GM18907 (cell line): ENCODE measurements at regions not wholly inside any gene's neighbourhood (a gene's known extent, or its start where the extent isn't known, plus 50 kb on each side); places are given as distances from the start of the nearest gene placed in this dataset.
"Not testable (repeated sequence)": the region's sequence is repeated elsewhere in the genome, so short reads cannot be mapped to it uniquely, and the experiment has no call there.

Experiments used
- ATAC-seq: cut with Tn5 transposase; IDR thresholded peaks from one replicate; pipeline ENCODE4 v1.9.1; 2021; ENCODE audit warnings: mild to moderate bottlenecking, moderate library complexity; ENCODE audit not compliant: unreplicated experiment

GRCh38 chr2:199216253-199216652 lies 241.5 kb downstream of the SATB2 start:
- ATAC-seq, result no peak

GRCh38 chr2:199207011-199207410 lies 250.7 kb downstream of the SATB2 start:
- ATAC-seq, result no peak

GRCh38 chr2:199206536-199206935 lies 251.2 kb downstream of the SATB2 start:
- no peak for ATAC-seq

GRCh38 chr2:199202964-199203363 lies 254.8 kb downstream of the SATB2 start:
- ATAC-seq, result no peak

- no peak for ATAC-seq
Observed at GRCh38 chr2:199201539-199201938, 256.2 kb downstream of the SATB2 start.

GRCh38 chr2:199199797-199200196 lies 257.9 kb downstream of the SATB2 start:
- no peak for ATAC-seq

GRCh38 chr2:199197448-199197847 lies 260.3 kb downstream of the SATB2 start:
- no peak for ATAC-seq

- no peak for ATAC-seq
Observed at GRCh38 chr2:199196686-199197085, 261.1 kb downstream of the SATB2 start.

GRCh38 chr2:199195927-199196502 lies 261.7 kb downstream of the SATB2 start:
- no peak for ATAC-seq

- no peak for ATAC-seq
Observed at GRCh38 chr2:199191461-199191860, 266.3 kb downstream of the SATB2 start.

- ATAC-seq, result no peak
Observed at GRCh38 chr2:199189229-199189628, 268.5 kb downstream of the SATB2 start.

GRCh38 chr2:199186301-199186751 lies 271.4 kb downstream of the SATB2 start:
- ATAC-seq, result no peak

- ATAC-seq, result not testable (repeated sequence)
Observed at GRCh38 chr2:199185174-199185573, 272.6 kb downstream of the SATB2 start.

GRCh38 chr2:199163613-199164458 lies 293.9 kb downstream of the SATB2 start:
- no peak for ATAC-seq

GRCh38 chr2:199160677-199161465 lies 296.9 kb downstream of the SATB2 start:
- no peak for ATAC-seq

- no peak for ATAC-seq
Observed at GRCh38 chr2:199160081-199160480, 297.7 kb downstream of the SATB2 start.

GRCh38 chr2:199148076-199148845 lies 309.5 kb downstream of the SATB2 start:
- no peak for ATAC-seq

GRCh38 chr2:199147216-199147615 lies 310.5 kb downstream of the SATB2 start:
- no peak for ATAC-seq

- no peak for ATAC-seq
Observed at GRCh38 chr2:199144546-199144945, 313.2 kb downstream of the SATB2 start.

- no peak for ATAC-seq
Observed at GRCh38 chr2:199144036-199144435, 313.7 kb downstream of the SATB2 start.

GRCh38 chr2:199136681-199137080 lies 321.1 kb downstream of the SATB2 start:
- no peak for ATAC-seq
